CD14-positive monocyte (primary cell): ENCODE measurements at regions not wholly inside any gene's neighbourhood (a gene's known extent, or its start where the extent isn't known, plus 50 kb on each side); places are given as distances from the start of the nearest gene placed in this dataset.
A peak's percentile ranks its signal among the peaks of the same experiment; 100 is the strongest.

Experiments used
- DNase-seq, 3 donors: peaks; one replicate each; pipeline ENCODE4 v3.0.0-alpha.2; 2011 to 2022
- H2AFZ ChIP-seq: 2 replicates; pipeline ENCODE4 v1.6.0; 2012; ENCODE audit warnings: mild to moderate bottlenecking, low read depth, low read length, inconsistent platforms; ENCODE audit not compliant: insufficient read depth, poor library complexity, severe bottlenecking
- H3K27ac ChIP-seq, 2 donors: 1 replicate in 1 of 2; 2 replicates in 1 of 2; pipeline ENCODE4 v1.5.1; 2012 to 2013; ENCODE audit warnings: low read length in 2 of 2, control low read depth in 1 of 2, inconsistent platforms in 1 of 2, low read depth in 1 of 2, mild to moderate bottlenecking in 1 of 2
- H3K27me3 ChIP-seq, 2 donors: one replicate each; pipeline versions ENCODE4 v1.6.0 to v1.6.1; 2011 to 2013; ENCODE audit warnings: low read length in 2 of 2; ENCODE audit not compliant: control insufficient read depth in 2 of 2, insufficient read depth in 2 of 2
- H3K36me3 ChIP-seq, 2 donors: replicated peaks in 1 of 2; 1 replicate in 1 of 2; 2 replicates in 1 of 2; pipeline versions ENCODE4 v1.5.1 to v1.6.1; 2012 to 2013; ENCODE audit warnings: low read length in 2 of 2, control low read depth in 1 of 2, inconsistent platforms in 1 of 2, mild to moderate bottlenecking in 1 of 2; ENCODE audit not compliant: insufficient read depth in 2 of 2, control insufficient read depth in 1 of 2
- H3K4me1 ChIP-seq, 2 donors: 1 replicate in 1 of 2; 2 replicates in 1 of 2; pipeline versions ENCODE4 v1.5.1 to v1.6.1; 2012 to 2013; ENCODE audit warnings: low read length in 2 of 2, control low read depth in 1 of 2, inconsistent platforms in 1 of 2, mild to moderate bottlenecking in 1 of 2, moderate library complexity in 1 of 2; ENCODE audit not compliant: insufficient read depth in 2 of 2, control insufficient read depth in 1 of 2
- H3K4me2 ChIP-seq: replicated peaks from 2 replicates; pipeline ENCODE3; 2012; ENCODE audit warnings: low read length, moderate library complexity, mild to moderate bottlenecking; ENCODE audit not compliant: poor library complexity, severe bottlenecking; ENCODE audit errors: extremely low read depth
- H3K4me3 ChIP-seq, 3 experiments: fragments of 200-600 bp in 1 of 3; sonication (generic) in 1 of 3; replicated peaks in 1 of 3; 1 replicate in 2 of 3; 2 replicates in 1 of 3; pipeline ENCODE4 v1.5.1; 2011 to 2013; ENCODE audit warnings: low read length in 3 of 3, mild to moderate bottlenecking in 3 of 3, control low read depth in 2 of 3, low read depth in 2 of 3, inconsistent platforms in 1 of 3, moderate library complexity in 1 of 3
- H3K79me2 ChIP-seq: 2 replicates; pipeline ENCODE4 v1.6.0; 2012; ENCODE audit warnings: mild to moderate bottlenecking, control low read depth, inconsistent platforms, low read length, moderate library complexity; ENCODE audit not compliant: insufficient read depth
- H3K9ac ChIP-seq: 2 replicates; pipeline ENCODE4 v1.6.0; 2017; ENCODE audit warnings: low read length, mild to moderate bottlenecking; ENCODE audit not compliant: insufficient read depth, poor library complexity, severe bottlenecking
- H3K9me3 ChIP-seq, 2 donors: replicated peaks in 1 of 2; 1 replicate in 1 of 2; 2 replicates in 1 of 2; pipeline versions ENCODE4 v1.5.1 to v1.6.1; 2012 to 2013; ENCODE audit warnings: low read length in 2 of 2, control low read depth in 1 of 2; ENCODE audit not compliant: control insufficient read depth in 1 of 2, insufficient read depth in 1 of 2
- H4K20me1 ChIP-seq: 2 replicates; pipeline ENCODE4 v1.6.0; 2012; ENCODE audit warnings: mild to moderate bottlenecking, low read length, control low read depth, moderate library complexity; ENCODE audit not compliant: insufficient read depth
- H3K27ac Mint-ChIP-seq, 7 donors: one replicate each; pipeline ENCODE4 v1.8.0; 2020; ENCODE audit warnings: mild to moderate bottlenecking in 7 of 7, mixed read lengths in 7 of 7, moderate library complexity in 6 of 7, inconsistent platforms in 2 of 7
- H3K27me3 Mint-ChIP-seq, 3 donors: one replicate each; pipeline ENCODE4 v1.8.0; 2021 to 2022; ENCODE audit warnings: low read depth in 3 of 3, mild to moderate bottlenecking in 3 of 3, mixed read lengths in 3 of 3, moderate library complexity in 3 of 3, inconsistent platforms in 1 of 3
- H3K36me3 Mint-ChIP-seq, 2 donors: one replicate each; pipeline ENCODE4 v1.8.0; 2020; ENCODE audit warnings: mixed read lengths in 2 of 2, inconsistent platforms in 1 of 2, mild to moderate bottlenecking in 1 of 2
- H3K4me1 Mint-ChIP-seq: one replicate; pipeline ENCODE4 v1.8.0; 2020; ENCODE audit warnings: mild to moderate bottlenecking, mixed read lengths
- H3K4me3 Mint-ChIP-seq, 2 donors: one replicate each; pipeline ENCODE4 v1.8.0; 2020; ENCODE audit warnings: mild to moderate bottlenecking in 2 of 2, mixed read lengths in 2 of 2, moderate library complexity in 1 of 2
- H3K9me3 Mint-ChIP-seq, 7 donors: one replicate each; pipeline ENCODE4 v1.8.0; 2020 to 2022; ENCODE audit warnings: mixed read lengths in 7 of 7, mild to moderate bottlenecking in 6 of 7, moderate library complexity in 6 of 7, inconsistent platforms in 2 of 7
- CTCF ChIP-seq: fragments of 200-600 bp; IDR thresholded peaks from one replicate; pipeline ENCODE4 v1.8.0; 2022; ENCODE audit warnings: antibody characterized with exemption, mild to moderate bottlenecking
- WGBS: methylation state at CpG from one replicate; pipeline ENCODE4 v1.1.5; 2013; ENCODE audit warnings: missing lambda C conversion rate; ENCODE audit not compliant: insufficient coverage; 5-methylcytosine and 5-hydroxymethylcytosine counted together
- intact Hi-C, 2 donors: fragments of 100-400 bp; cut with micrococcal nuclease; formaldehyde crosslinking; loops; one replicate each; pipeline versions ENCODE4 v1.15.0 to v1.15.1; 2023

- TF ChIP-seq CTCF: no peak
- peak overlapping the region; percentile 70 for H3K4me2 ChIP-seq
- H3K4me1 ChIP-seq: peaks cover 37 to 41% of the 10 kb centered on the region in 2 donors
- no peaks in the 10 kb centered on the region for H4K20me1 ChIP-seq
- peak overlapping the region; percentile 85 to 97 for H3K27ac ChIP-seq
- H3K27ac Mint-ChIP-seq: peak overlapping the region; percentile 96 to 99 (median 98)
- H3K36me3 ChIP-seq: no peaks in the 10 kb centered on the region
- peaks cover 5 to 6% of the 10 kb centered on the region in 2 donors for H3K36me3 Mint-ChIP-seq
- peak overlapping the region; percentile 58 to 97 (median 75) for H3K4me3 ChIP-seq
- H3K27me3 Mint-ChIP-seq: peaks cover 0 to 2% (median 0%) of the 10 kb centered on the region in 3 donors
- H3K79me2 ChIP-seq: no peaks in the 10 kb centered on the region
- no peaks in the 10 kb centered on the region for H3K9me3 ChIP-seq
- DNase-seq: peak; percentile 94 to 98 (median 97)
- WGBS: no CpG with 5 or more reads among the region's 7 CpGs
- peaks cover 34% of the 10 kb centered on the region for H3K4me1 Mint-ChIP-seq
- H3K9ac ChIP-seq: peak overlapping the region; percentile 70
- peak overlapping the region; percentile 49 for H2AFZ ChIP-seq
- H3K9me3 Mint-ChIP-seq: peaks cover 2 to 14% (median 9%) of the 10 kb centered on the region in 7 donors
- intact Hi-C loops: loop anchor here (5.0 to 10.0 kb wide), 6 partner anchors 43 to 465 kb away; partner anchors contain the start of gene CITED2 (in 1 of the 2)
- no peaks in the 10 kb centered on the region for H3K27me3 ChIP-seq
- peak overlapping the region; percentile 77 to 90 for H3K4me3 Mint-ChIP-seq
Measured at GRCh38 chr6:139839506-139840156, 465.2 kb upstream of the CITED2 start.

- no CpG with 5 or more reads among the region's 5 CpGs for WGBS
- Histone ChIP-seq H3K27ac (no peak overlapping the region), H2AFZ (no peak overlapping the region), H3K27me3 (no peaks in the 10 kb centered on the region), H3K9me3 (no peaks in the 10 kb centered on the region), H3K9ac (no peak overlapping the region), H4K20me1 (no peaks in the 10 kb centered on the region), H3K4me3 (no peak overlapping the region), H3K4me1 (peaks cover 6 to 7% of the 10 kb centered on the region in 2 donors), H3K79me2 (no peaks in the 10 kb centered on the region), H3K36me3 (no peaks in the 10 kb centered on the region), H3K4me2 (no peak overlapping the region)
- H3K36me3 Mint-ChIP-seq: peaks cover 5 to 6% of the 10 kb centered on the region in 2 donors
- H3K27ac Mint-ChIP-seq: no peak overlapping the region
- no peak overlapping the region for H3K4me3 Mint-ChIP-seq
- intact Hi-C loops: no loop called here
- no peak for DNase-seq
- no peak for TF ChIP-seq CTCF
- peaks cover 0 to 14% (median 9%) of the 10 kb centered on the region in 7 donors for H3K9me3 Mint-ChIP-seq
- H3K27me3 Mint-ChIP-seq: no peaks in the 10 kb centered on the region
- H3K4me1 Mint-ChIP-seq: peaks cover 8% of the 10 kb centered on the region
Measured at GRCh38 chr6:139834232-139834631, 459.8 kb upstream of the CITED2 start.
